ENCODE measurements at regions not wholly inside any gene's neighbourhood (a gene's known extent, or its start where the extent isn't known, plus 50 kb on each side); places are given as distances from the start of the nearest gene placed in this dataset.
"Not testable (repeated sequence)": the region's sequence is repeated elsewhere in the genome, so short reads cannot be mapped to it uniquely, and the experiment has no call there.

DNA sequence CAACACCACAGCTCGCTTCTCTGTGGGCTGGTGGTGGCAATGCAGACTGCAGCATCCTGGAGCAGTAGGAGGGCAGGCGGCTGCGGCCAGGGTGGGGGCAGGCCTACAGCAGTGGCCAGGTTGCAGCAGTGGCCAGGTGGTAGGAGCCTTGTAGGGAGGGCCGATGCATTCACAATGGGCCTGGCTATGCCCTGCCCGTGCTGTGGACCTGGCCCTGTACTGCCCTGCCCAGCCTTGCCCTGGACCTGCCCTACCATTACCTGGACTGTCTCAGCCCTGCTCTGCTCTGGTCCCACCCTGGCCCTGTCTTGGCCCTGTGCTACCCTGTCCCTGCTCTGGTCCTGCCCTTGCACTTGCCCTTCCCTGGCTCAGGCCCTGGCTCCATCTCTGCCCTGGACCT is 226.0 kb downstream of the LIPI start:
- H2BK15ac ChIP-seq (replicated peaks; ENCODE audit: low read depth); H3K56ac ChIP-seq (ENCODE audit: low read length); H3K79me2 ChIP-seq (ENCODE audit: control insufficient read depth, insufficient read depth, low read length); H3K23ac ChIP-seq (ENCODE audit: low read length); H3K27me3 ChIP-seq (ENCODE audit: insufficient read depth, low read length, poor library complexity); H2BK5ac ChIP-seq (ENCODE audit: low read length); H3K4me1 ChIP-seq (ENCODE audit: control insufficient read depth, low read depth, low read length); H3K4me3 ChIP-seq (ENCODE audit: low read length); H4K5ac ChIP-seq (ENCODE audit: low read length); H3K4ac ChIP-seq (ENCODE audit: low read depth, low read length); H3K27ac ChIP-seq (ENCODE audit: low read depth, low read length); H4K8ac ChIP-seq (ENCODE audit: low read depth, low read length); H3K36me3 ChIP-seq (ENCODE audit: control insufficient read depth, insufficient read depth, low read length); H2AK5ac ChIP-seq (ENCODE audit: low read length); H3K9ac ChIP-seq (ENCODE audit: low read length); H3K4me2 ChIP-seq (ENCODE audit: low read length); H2BK120ac ChIP-seq (ENCODE audit: low read depth, low read length); H3K18ac ChIP-seq (ENCODE audit: low read length); DNase-seq; H3K79me1 ChIP-seq (ENCODE audit: low read length): not testable (repeated sequence)
- no CpG with 5 or more reads among the region's 5 CpGs for WGBS (ENCODE audit: extremely low coverage, insufficient coverage, low lambda C conversion rate)

DNA sequence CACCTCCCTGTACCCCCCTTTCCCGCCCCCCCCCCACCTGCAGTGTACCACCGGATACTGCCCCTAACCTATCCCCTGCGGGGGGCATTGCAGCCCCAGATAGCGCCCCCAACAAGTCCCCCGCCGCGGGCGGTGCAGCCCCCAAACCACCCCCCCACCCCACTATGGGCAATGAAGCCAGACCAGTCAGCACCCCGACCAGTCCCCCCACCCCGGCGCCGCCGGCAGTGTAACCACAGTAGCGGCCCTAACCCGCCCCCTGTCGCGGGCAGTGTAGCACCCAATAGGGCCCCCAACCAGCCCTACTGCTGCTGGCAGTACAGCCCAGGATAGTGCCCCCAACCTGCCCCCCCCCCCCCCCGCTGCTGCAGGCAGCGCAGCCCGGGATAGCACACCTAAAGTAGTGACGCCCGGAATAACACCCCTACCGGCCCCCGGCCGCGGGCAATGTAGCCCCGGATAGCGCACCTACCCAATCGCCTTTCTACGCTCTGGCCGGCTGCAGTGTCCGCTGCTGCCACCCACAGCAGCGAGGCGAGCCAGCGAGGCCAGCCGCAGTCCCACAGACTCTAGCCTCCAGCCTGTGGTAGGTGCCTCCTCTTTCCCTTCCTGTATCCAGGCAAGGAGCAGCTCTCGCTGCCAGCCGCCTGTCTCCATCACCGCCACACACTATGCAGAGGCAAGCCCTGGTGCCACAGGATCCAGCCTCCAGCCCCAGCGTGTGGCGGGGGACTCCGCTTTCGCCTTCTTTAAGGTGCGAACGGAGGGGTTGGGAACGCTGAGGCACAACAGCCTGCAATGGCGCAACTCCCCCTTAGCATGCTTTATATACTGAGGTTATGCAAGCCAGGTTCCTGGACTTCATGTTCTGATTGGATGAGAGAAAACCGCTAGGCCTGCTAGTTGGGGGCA is 229.3 kb downstream of the LIPI start:
- no CpG with 5 or more reads among the region's 48 CpGs for WGBS (ENCODE audit: extremely low coverage, insufficient coverage, low lambda C conversion rate)
- not testable (repeated sequence) for H3K4me2 ChIP-seq (ENCODE audit: low read length); H3K27ac ChIP-seq (ENCODE audit: low read depth, low read length); H3K4me3 ChIP-seq (ENCODE audit: low read length); H3K4me1 ChIP-seq (ENCODE audit: control insufficient read depth, low read depth, low read length); H3K27me3 ChIP-seq (ENCODE audit: insufficient read depth, low read length, poor library complexity); H2AK5ac ChIP-seq (ENCODE audit: low read length); H2BK120ac ChIP-seq (ENCODE audit: low read depth, low read length); H3K79me2 ChIP-seq (ENCODE audit: control insufficient read depth, insufficient read depth, low read length); H2BK5ac ChIP-seq (ENCODE audit: low read length); H3K4ac ChIP-seq (ENCODE audit: low read depth, low read length); H3K9ac ChIP-seq (ENCODE audit: low read length); DNase-seq; H3K56ac ChIP-seq (ENCODE audit: low read length); H4K8ac ChIP-seq (ENCODE audit: low read depth, low read length); H4K5ac ChIP-seq (ENCODE audit: low read length); H2BK15ac ChIP-seq (replicated peaks; ENCODE audit: low read depth); H3K23ac ChIP-seq (ENCODE audit: low read length); H3K36me3 ChIP-seq (ENCODE audit: control insufficient read depth, insufficient read depth, low read length); H3K79me1 ChIP-seq (ENCODE audit: low read length); H3K18ac ChIP-seq (ENCODE audit: low read length)

DNA sequence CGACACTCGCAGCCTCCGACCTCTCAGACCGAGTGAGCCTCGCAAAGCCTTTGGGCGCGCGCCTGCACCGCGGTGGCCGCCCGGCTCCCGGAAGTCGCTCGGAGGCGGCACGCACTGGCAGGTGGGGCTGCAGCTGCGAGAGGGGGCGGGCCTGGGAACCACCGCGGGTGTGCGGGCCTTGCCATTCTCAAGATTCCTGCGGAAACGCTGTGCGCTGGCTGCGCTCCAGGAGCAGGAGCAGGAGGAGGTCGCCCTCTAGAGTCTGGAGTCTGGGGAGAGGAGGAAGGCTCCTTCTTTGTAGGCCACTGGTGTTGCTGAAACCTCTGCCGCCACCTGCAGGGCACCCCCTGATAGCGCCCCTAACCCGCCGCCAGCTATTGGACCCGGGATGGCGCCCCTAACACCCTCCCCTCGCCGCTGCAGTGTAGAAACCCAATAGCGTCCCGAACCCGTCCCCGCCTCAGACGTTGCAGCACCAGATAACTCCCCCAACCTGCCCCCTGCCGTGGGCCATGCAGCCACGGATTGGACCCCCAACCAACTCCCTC is 230.6 kb downstream of the LIPI start:
- not testable (repeated sequence) for H3K18ac ChIP-seq (ENCODE audit: low read length); H3K9ac ChIP-seq (ENCODE audit: low read length); H3K4me3 ChIP-seq (ENCODE audit: low read length)

DNA sequence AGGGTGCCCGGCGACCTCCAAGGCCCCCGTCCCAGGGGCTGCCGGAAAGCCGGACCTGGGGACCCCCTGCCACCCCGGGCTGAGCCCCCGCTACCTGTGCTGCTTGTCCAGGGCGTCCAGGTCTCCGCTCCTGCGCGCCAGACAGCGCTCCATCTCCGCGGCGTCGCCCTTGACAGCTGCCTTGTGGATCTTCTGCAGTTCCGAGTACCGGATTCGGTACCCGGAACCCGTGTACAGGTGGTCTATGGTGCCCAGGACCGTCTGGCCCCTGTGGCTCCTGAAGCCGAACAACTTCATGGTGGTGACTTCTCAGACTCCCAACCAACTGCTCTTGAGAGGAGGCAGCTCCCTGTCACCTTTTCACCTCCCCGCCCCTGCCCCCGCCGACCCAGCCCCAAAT is 231.1 kb downstream of the LIPI start:
- not testable (repeated sequence) for H4K8ac ChIP-seq (ENCODE audit: low read depth, low read length); H3K56ac ChIP-seq (ENCODE audit: low read length); H4K5ac ChIP-seq (ENCODE audit: low read length); H3K4me3 ChIP-seq (ENCODE audit: low read length); H2AK5ac ChIP-seq (ENCODE audit: low read length); H3K27ac ChIP-seq (ENCODE audit: low read depth, low read length); H3K23ac ChIP-seq (ENCODE audit: low read length); H3K9ac ChIP-seq (ENCODE audit: low read length); DNase-seq; H3K4me2 ChIP-seq (ENCODE audit: low read length); H3K27me3 ChIP-seq (ENCODE audit: insufficient read depth, low read length, poor library complexity); H3K79me1 ChIP-seq (ENCODE audit: low read length); H2BK5ac ChIP-seq (ENCODE audit: low read length); H2BK15ac ChIP-seq (replicated peaks; ENCODE audit: low read depth); H2BK120ac ChIP-seq (ENCODE audit: low read depth, low read length); H3K79me2 ChIP-seq (ENCODE audit: control insufficient read depth, insufficient read depth, low read length); H3K18ac ChIP-seq (ENCODE audit: low read length); H3K4me1 ChIP-seq (ENCODE audit: control insufficient read depth, low read depth, low read length); H3K4ac ChIP-seq (ENCODE audit: low read depth, low read length); H3K36me3 ChIP-seq (ENCODE audit: control insufficient read depth, insufficient read depth, low read length)
- no CpG with 5 or more reads among the region's 26 CpGs for WGBS (ENCODE audit: extremely low coverage, insufficient coverage, low lambda C conversion rate)

More for the DNA sequence above, 230.6 kb downstream of the LIPI start:
- not testable (repeated sequence) for H4K8ac ChIP-seq (ENCODE audit: low read depth, low read length); H3K27me3 ChIP-seq (ENCODE audit: insufficient read depth, low read length, poor library complexity); H3K4me2 ChIP-seq (ENCODE audit: low read length); H3K79me1 ChIP-seq (ENCODE audit: low read length); H3K4ac ChIP-seq (ENCODE audit: low read depth, low read length); H3K23ac ChIP-seq (ENCODE audit: low read length); H3K36me3 ChIP-seq (ENCODE audit: control insufficient read depth, insufficient read depth, low read length); H3K56ac ChIP-seq (ENCODE audit: low read length); H2BK120ac ChIP-seq (ENCODE audit: low read depth, low read length); H3K27ac ChIP-seq (ENCODE audit: low read depth, low read length); H3K4me1 ChIP-seq (ENCODE audit: control insufficient read depth, low read depth, low read length); H4K5ac ChIP-seq (ENCODE audit: low read length); H2BK5ac ChIP-seq (ENCODE audit: low read length); H3K79me2 ChIP-seq (ENCODE audit: control insufficient read depth, insufficient read depth, low read length); H2AK5ac ChIP-seq (ENCODE audit: low read length); H2BK15ac ChIP-seq (replicated peaks; ENCODE audit: low read depth)
- WGBS (ENCODE audit: extremely low coverage, insufficient coverage, low lambda C conversion rate), result no CpG with 5 or more reads among the region's 42 CpGs
- DNase-seq, result peak; percentile 78

DNA sequence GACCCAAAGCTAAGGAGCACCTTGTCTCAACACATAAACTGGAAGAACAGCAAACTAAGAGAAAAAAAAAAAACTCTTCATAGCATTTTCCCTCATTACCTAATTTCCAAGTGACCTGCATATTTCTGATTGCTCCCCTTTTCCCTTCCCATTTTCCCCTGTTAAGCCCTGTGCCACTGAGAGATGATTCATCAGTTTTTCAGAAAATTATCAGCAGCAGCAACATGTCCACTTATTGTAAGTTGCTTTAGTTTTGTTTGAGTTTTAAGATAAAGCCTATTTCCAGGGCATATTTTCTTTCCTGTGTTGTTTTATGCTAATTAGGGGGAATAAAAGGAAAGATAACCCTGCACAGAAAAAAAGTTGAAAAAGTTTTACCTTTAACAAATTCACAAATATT is 236.2 kb downstream of the LIPI start:
- H3K9ac ChIP-seq (ENCODE audit: low read length); H3K4ac ChIP-seq (ENCODE audit: low read depth, low read length); H3K36me3 ChIP-seq (ENCODE audit: control insufficient read depth, insufficient read depth, low read length); H3K56ac ChIP-seq (ENCODE audit: low read length); H2BK15ac ChIP-seq (replicated peaks; ENCODE audit: low read depth); H3K23ac ChIP-seq (ENCODE audit: low read length); DNase-seq; H3K18ac ChIP-seq (ENCODE audit: low read length); H4K5ac ChIP-seq (ENCODE audit: low read length); H3K27ac ChIP-seq (ENCODE audit: low read depth, low read length); H3K4me1 ChIP-seq (ENCODE audit: control insufficient read depth, low read depth, low read length); H4K8ac ChIP-seq (ENCODE audit: low read depth, low read length); H2BK120ac ChIP-seq (ENCODE audit: low read depth, low read length); H3K79me2 ChIP-seq (ENCODE audit: control insufficient read depth, insufficient read depth, low read length); H3K79me1 ChIP-seq (ENCODE audit: low read length); H2AK5ac ChIP-seq (ENCODE audit: low read length); H3K4me2 ChIP-seq (ENCODE audit: low read length); H3K27me3 ChIP-seq (ENCODE audit: insufficient read depth, low read length, poor library complexity); H2BK5ac ChIP-seq (ENCODE audit: low read length); H3K4me3 ChIP-seq (ENCODE audit: low read length): not testable (repeated sequence)

DNA sequence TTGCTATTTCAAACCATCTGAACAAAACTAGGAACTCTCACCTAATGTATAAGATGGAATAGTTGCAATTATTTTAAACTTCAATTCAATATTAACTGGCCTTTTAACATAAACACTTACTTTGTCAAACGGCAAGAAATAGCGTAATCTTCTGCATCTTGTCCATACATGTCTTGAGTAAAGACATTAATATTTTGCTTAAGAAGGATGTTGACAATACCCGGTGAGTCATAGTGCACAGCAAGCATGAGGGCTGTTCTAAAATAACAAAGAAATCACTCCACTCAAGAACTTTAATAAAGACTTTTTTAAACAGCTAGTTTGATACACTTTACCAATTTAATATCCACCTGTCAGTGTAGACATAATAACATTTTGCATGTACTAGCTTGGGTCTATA is 240.9 kb downstream of the LIPI start:
- H3K9ac ChIP-seq (ENCODE audit: low read length); H3K27ac ChIP-seq (ENCODE audit: low read depth, low read length); H3K4ac ChIP-seq (ENCODE audit: low read depth, low read length); H3K56ac ChIP-seq (ENCODE audit: low read length); H2AK5ac ChIP-seq (ENCODE audit: low read length); H3K4me1 ChIP-seq (ENCODE audit: control insufficient read depth, low read depth, low read length); H3K23ac ChIP-seq (ENCODE audit: low read length); H3K4me2 ChIP-seq (ENCODE audit: low read length); H3K79me2 ChIP-seq (ENCODE audit: control insufficient read depth, insufficient read depth, low read length); H2BK5ac ChIP-seq (ENCODE audit: low read length); H3K27me3 ChIP-seq (ENCODE audit: insufficient read depth, low read length, poor library complexity); H2BK15ac ChIP-seq (replicated peaks; ENCODE audit: low read depth); H3K36me3 ChIP-seq (ENCODE audit: control insufficient read depth, insufficient read depth, low read length); H3K79me1 ChIP-seq (ENCODE audit: low read length); DNase-seq; H2BK120ac ChIP-seq (ENCODE audit: low read depth, low read length); H3K4me3 ChIP-seq (ENCODE audit: low read length); H3K18ac ChIP-seq (ENCODE audit: low read length); H4K8ac ChIP-seq (ENCODE audit: low read depth, low read length); H4K5ac ChIP-seq (ENCODE audit: low read length): not testable (repeated sequence)
- WGBS (ENCODE audit: extremely low coverage, insufficient coverage, low lambda C conversion rate), result no CpG with 5 or more reads among the region's 3 CpGs
